Memory B cell (primary cell): ENCODE measurements at regions not wholly inside any gene's neighbourhood (a gene's known extent, or its start where the extent isn't known, plus 50 kb on each side); places are given as distances from the start of the nearest gene placed in this dataset.

Experiments
- ATAC-seq: fragments of 150-1000 bp; cut with Tn5 transposase; 2 replicates; pipeline ENCODE4 v1.10.0; 2021; ENCODE audit warnings: low read depth, mild to moderate bottlenecking, moderate library complexity
- DNase-seq, 2 donors: peaks; one replicate each; pipeline ENCODE4 v3.0.0; 2022; ENCODE audit warnings: low spot score in 2 of 2
- H3K27ac Mint-ChIP-seq: one replicate; pipeline ENCODE4 v1.8.0; 2022; ENCODE audit warnings: mild to moderate bottlenecking, moderate library complexity, mixed read lengths
- H3K27me3 Mint-ChIP-seq: one replicate; pipeline ENCODE4 v1.8.0; 2022; ENCODE audit warnings: mixed read lengths
- H3K36me3 Mint-ChIP-seq: one replicate; pipeline ENCODE4 v1.8.0; 2022; ENCODE audit warnings: mild to moderate bottlenecking, mixed read lengths
- H3K4me1 Mint-ChIP-seq: one replicate; pipeline ENCODE4 v1.8.0; 2022; ENCODE audit warnings: mixed read lengths
- H3K4me3 Mint-ChIP-seq: one replicate; pipeline ENCODE4 v1.8.0; 2022; ENCODE audit warnings: mild to moderate bottlenecking, moderate library complexity, mixed read lengths
- H3K9me3 Mint-ChIP-seq: one replicate; pipeline ENCODE4 v1.8.0; 2022; ENCODE audit warnings: mixed read lengths

DNA sequence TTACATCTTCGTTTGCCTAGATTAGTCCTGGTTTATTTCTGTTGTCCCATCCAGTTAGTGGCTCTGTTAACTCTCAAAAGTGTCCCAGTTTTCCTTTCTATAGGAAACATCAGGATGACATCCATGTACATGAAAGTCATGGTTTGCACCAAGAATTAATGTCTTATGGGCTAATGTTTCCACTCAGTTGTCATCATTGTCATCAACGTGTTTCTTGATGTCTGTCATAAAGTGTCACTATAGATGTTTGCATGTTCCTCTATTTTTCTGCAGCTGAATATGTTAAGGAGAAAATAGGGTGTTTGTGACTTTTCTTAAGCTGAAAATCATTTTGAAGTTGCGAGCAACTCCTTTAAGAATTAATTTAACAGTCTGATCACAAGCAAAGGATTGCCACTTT lies 567.0 kb downstream of the TMEM114 start:
- DNase-seq (no peak), ATAC-seq (no peak)
- H3K27me3 Mint-ChIP-seq = no peaks in the 10 kb centered on the region
- H3K9me3 Mint-ChIP-seq = peaks cover 10% of the 10 kb centered on the region
- no peak overlapping the region for H3K4me3 Mint-ChIP-seq
- H3K36me3 Mint-ChIP-seq = no peaks in the 10 kb centered on the region
- no peak overlapping the region for H3K27ac Mint-ChIP-seq
- H3K4me1 Mint-ChIP-seq = no peaks in the 10 kb centered on the region

- Mint-ChIP-seq H3K27me3 (no peaks in the 10 kb centered on the region), H3K9me3 (peaks cover 10% of the 10 kb centered on the region), H3K4me3 (no peak overlapping the region)
Measured at GRCh38 chr16:8005096-8005860, 585.0 kb downstream of the TMEM114 start.

DNA sequence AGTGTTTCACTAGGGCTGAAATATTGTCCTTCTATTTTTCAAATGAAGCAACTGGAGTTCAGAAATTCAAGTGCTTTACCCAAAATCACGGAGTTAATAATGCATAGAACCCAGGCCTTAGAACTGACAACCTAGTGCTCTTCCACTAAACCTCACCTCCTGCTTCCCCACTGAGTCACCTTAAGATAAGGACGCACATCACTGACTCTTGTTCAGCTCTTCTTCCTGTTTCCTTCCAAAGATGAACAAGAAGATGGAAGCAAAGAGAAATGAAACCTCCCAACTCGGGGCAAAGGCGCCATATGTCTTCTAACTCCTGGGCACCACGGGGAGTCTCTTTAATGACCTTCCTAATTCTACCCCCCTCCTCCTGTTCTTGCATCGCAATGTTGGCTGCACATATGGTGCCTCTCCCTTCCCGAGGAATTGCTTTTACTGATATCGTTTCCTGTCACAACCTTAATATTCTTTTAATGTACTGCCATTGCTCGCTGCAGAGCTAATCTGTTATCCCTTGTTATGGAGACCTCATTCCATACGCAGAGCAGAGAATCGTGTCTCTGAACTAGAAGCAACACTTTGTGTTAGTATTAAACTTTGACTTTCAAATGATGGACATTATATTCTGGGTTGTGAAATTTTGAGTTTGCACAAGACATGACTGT lies 591.4 kb downstream of the TMEM114 start:
- H3K36me3 Mint-ChIP-seq = no peaks in the 10 kb centered on the region
- H3K27me3 Mint-ChIP-seq = no peaks in the 10 kb centered on the region
- no peak overlapping the region for H3K4me3 Mint-ChIP-seq
- H3K4me1 Mint-ChIP-seq = no peaks in the 10 kb centered on the region
- peaks cover 7% of the 10 kb centered on the region for H3K9me3 Mint-ChIP-seq
- H3K27ac Mint-ChIP-seq = no peak overlapping the region
- ATAC-seq (no peak), DNase-seq (no peak)

More at GRCh38 chr16:8005096-8005860, 585.0 kb downstream of the TMEM114 start:
- ATAC-seq (no peak), DNase-seq (no peak)
- no peaks in the 10 kb centered on the region for H3K36me3 Mint-ChIP-seq
- H3K27ac Mint-ChIP-seq = no peak overlapping the region
- H3K4me1 Mint-ChIP-seq = no peaks in the 10 kb centered on the region

DNA sequence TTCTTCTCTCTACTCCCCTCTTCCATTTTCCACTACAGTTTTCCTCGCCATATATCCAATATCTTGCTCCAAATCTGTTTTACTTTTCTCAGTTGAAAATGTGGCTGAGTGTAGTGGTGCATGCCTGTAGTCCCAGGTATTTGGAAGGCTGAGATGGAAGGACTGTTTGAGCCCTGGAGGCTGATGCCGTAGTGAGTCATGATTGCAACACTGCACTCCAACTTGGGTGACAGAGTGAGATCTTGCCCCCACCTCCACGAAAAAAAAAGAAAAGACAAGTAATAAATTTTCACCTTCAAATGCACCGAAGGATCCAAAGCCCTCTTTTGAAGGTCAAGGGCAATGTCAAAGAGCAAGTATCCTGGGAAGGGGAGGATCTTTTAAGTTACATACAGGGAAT lies 592.3 kb downstream of the TMEM114 start:
- Mint-ChIP-seq H3K27ac (no peak overlapping the region), H3K4me3 (no peak overlapping the region), H3K9me3 (peaks cover 8% of the 10 kb centered on the region), H3K27me3 (no peaks in the 10 kb centered on the region), H3K36me3 (no peaks in the 10 kb centered on the region), H3K4me1 (no peaks in the 10 kb centered on the region)
- no peak for ATAC-seq
- no peak for DNase-seq

- Mint-ChIP-seq H3K9me3 (peaks cover 4% of the 10 kb centered on the region), H3K27me3 (peaks cover 1% of the 10 kb centered on the region), H3K4me1 (no peaks in the 10 kb centered on the region), H3K4me3 (no peak overlapping the region), H3K27ac (no peak overlapping the region), H3K36me3 (no peaks in the 10 kb centered on the region)
- no peak for ATAC-seq
- DNase-seq = no peak
Measured at GRCh38 chr16:7992616-7993015, 597.7 kb downstream of the TMEM114 start.

DNA sequence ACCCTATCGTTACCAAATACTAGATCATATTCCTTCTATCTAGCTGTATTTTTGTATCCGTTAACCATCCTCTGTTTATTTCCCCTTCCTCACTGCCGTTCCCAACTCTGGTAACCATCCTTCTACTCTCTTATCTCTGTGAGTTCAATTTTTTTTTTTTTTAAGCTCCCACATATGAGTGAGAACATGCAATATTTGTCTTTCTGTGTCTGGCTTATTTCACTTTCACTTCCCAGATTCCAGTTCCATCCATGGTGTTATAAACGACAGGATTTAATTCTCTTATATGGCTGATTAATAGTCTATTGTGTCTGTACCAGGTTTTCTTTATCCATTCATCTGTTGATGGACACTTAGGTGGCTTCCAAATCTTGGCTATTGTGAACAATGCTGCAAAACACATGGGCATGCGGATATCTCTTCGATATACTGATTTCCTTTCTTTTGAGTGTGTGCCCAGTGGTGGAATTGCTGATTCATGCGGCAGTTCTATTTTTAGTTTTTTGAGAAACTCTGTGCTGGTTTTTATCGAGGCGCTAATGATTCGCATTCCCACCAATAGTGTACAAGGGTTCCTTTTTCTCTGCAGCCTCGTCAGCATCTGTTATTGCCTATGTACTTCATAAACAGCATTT lies 599.6 kb downstream of the TMEM114 start:
- H3K36me3 Mint-ChIP-seq = no peaks in the 10 kb centered on the region
- peaks cover 1% of the 10 kb centered on the region for H3K27me3 Mint-ChIP-seq
- no peak overlapping the region for H3K4me3 Mint-ChIP-seq
- peaks cover 8% of the 10 kb centered on the region for H3K9me3 Mint-ChIP-seq
- no peak for ATAC-seq
- no peak overlapping the region for H3K27ac Mint-ChIP-seq
- DNase-seq = no peak
- H3K4me1 Mint-ChIP-seq = peaks cover 3% of the 10 kb centered on the region

GRCh38 chr16:7983676-7984075 lies 606.6 kb downstream of the TMEM114 start:
- ATAC-seq (no peak), DNase-seq (no peak)
- Mint-ChIP-seq H3K9me3 (peaks cover 6% of the 10 kb centered on the region), H3K27me3 (no peaks in the 10 kb centered on the region), H3K4me1 (peaks cover 3% of the 10 kb centered on the region), H3K27ac (no peak overlapping the region), H3K4me3 (no peak overlapping the region), H3K36me3 (no peaks in the 10 kb centered on the region)

GRCh38 chr16:7980133-7980483 lies 610.2 kb downstream of the TMEM114 start:
- H3K4me1 Mint-ChIP-seq = no peaks in the 10 kb centered on the region
- H3K27me3 Mint-ChIP-seq = no peaks in the 10 kb centered on the region
- H3K27ac Mint-ChIP-seq = no peak overlapping the region
- DNase-seq (no peak), ATAC-seq (no peak)
- H3K36me3 Mint-ChIP-seq = no peaks in the 10 kb centered on the region
- no peak overlapping the region for H3K4me3 Mint-ChIP-seq
- peaks cover 5% of the 10 kb centered on the region for H3K9me3 Mint-ChIP-seq

DNA sequence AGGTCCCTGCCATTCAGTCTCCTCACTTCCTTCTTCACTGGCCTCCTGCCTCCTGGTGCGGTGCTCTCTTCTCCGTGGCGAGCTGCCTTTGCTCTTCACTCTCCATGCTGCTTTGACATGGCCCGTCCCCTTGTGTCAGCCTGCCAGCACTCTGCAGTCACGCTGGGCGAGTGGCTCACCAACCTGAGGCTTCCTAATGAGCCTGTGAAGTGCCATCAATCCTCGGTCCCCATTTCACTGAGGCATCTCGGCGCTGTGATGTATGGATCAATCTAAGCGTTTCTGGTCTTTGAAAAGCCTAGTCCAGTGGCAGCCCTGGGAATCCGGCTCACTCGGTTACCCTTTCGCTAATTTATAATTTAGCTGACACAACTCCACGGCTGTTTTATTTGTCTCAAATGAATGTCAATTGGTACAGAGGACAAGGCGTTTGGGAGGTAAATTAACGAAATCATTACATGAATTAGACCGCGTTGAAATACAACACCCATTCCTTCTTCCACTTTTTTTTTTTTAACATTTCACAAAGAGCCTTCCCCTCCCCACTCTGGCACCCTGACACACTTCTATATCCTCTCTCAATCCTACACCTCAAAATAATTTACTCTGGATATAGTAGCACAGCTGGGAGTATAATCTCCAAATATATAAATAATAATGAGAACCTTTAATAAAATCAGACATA lies 610.7 kb downstream of the TMEM114 start:
- H3K4me1 Mint-ChIP-seq = no peaks in the 10 kb centered on the region

DNA sequence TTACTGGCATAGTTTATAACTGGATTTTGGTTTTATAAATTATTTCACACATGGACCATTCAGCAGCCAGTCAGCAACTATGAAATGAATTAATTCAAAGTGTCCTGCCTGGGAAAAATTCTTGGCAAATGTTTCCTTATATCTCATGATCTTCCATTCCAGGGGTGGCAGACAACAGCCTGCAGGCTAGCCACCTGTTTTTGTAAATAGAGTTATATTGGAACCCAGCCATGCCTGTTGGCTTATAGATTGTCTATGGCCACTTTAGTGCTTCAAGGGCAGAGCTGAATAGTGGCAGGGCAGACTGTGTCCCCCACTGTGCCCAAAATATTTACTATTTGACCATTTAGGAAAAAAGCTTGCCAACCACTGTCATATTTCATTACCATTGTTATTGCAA lies 613.7 kb downstream of the TMEM114 start:
- Mint-ChIP-seq H3K27ac (no peak overlapping the region), H3K9me3 (peaks cover 8% of the 10 kb centered on the region), H3K4me3 (no peak overlapping the region), H3K27me3 (no peaks in the 10 kb centered on the region), H3K4me1 (no peaks in the 10 kb centered on the region), H3K36me3 (no peaks in the 10 kb centered on the region)
- DNase-seq (no peak), ATAC-seq (no peak)

More for the DNA sequence above, 610.7 kb downstream of the TMEM114 start:
- H3K9me3 Mint-ChIP-seq = peaks cover 6% of the 10 kb centered on the region
- no peak for ATAC-seq
- H3K27me3 Mint-ChIP-seq = no peaks in the 10 kb centered on the region
- DNase-seq = no peak
- H3K27ac Mint-ChIP-seq = no peak overlapping the region
- no peak overlapping the region for H3K4me3 Mint-ChIP-seq
- H3K36me3 Mint-ChIP-seq = no peaks in the 10 kb centered on the region

DNA sequence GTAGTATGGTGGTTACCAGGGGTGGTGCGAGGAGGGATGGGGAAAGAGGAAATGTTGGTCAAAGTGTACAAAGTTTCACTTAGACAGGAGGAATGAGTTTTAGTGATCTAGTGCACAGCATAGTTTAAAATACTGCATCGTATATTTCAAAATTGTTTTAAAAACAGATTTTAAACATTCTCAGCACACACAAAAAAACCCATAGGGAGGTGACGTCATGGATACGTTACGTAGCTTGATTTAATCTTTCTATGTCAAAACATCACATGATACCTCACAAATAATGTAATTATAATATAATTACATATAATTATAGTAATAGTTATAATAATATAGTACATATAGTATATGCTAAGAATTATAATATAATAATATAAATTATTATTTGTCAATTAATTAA lies 614.2 kb downstream of the TMEM114 start:
- Mint-ChIP-seq H3K9me3 (peaks cover 8% of the 10 kb centered on the region), H3K4me3 (no peak overlapping the region), H3K36me3 (no peaks in the 10 kb centered on the region), H3K27me3 (no peaks in the 10 kb centered on the region), H3K27ac (no peak overlapping the region), H3K4me1 (no peaks in the 10 kb centered on the region)
- DNase-seq (no peak), ATAC-seq (no peak)

DNA sequence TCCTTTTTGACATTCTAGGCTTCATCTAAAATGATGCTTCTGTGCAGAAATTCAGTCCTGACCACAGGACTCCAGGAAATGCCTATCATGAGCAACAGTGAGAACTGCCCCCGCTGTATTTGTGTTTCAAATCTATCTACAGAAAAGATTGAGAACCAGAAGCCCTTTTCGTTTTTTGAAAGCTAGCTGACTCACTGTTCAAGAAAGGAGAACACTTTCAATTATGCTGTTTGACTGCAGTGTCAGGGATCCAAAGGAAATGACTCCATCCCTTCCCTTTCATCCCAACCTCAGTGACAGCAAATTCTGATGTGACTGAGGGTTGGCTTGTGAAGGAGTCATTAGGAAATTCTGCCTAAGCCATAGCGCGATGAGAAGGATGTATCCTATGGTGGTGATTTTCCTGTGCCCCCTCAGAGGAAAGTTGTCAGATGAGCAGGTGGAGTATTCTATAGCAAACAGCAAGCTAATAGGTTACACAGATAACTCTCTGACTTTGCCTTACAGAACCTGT lies 622.3 kb downstream of the TMEM114 start:
- Mint-ChIP-seq H3K27me3 (no peaks in the 10 kb centered on the region), H3K27ac (no peak overlapping the region), H3K4me3 (no peak overlapping the region), H3K36me3 (no peaks in the 10 kb centered on the region), H3K4me1 (no peaks in the 10 kb centered on the region), H3K9me3 (peaks cover 9% of the 10 kb centered on the region)
- DNase-seq (no peak), ATAC-seq (no peak)

GRCh38 chr16:7964744-7965143 lies 625.6 kb downstream of the TMEM114 start:
- DNase-seq (no peak), ATAC-seq (no peak)
- Mint-ChIP-seq H3K4me1 (no peaks in the 10 kb centered on the region), H3K27ac (no peak overlapping the region), H3K9me3 (peaks cover 6% of the 10 kb centered on the region), H3K27me3 (no peaks in the 10 kb centered on the region), H3K36me3 (no peaks in the 10 kb centered on the region), H3K4me3 (no peak overlapping the region)

DNA sequence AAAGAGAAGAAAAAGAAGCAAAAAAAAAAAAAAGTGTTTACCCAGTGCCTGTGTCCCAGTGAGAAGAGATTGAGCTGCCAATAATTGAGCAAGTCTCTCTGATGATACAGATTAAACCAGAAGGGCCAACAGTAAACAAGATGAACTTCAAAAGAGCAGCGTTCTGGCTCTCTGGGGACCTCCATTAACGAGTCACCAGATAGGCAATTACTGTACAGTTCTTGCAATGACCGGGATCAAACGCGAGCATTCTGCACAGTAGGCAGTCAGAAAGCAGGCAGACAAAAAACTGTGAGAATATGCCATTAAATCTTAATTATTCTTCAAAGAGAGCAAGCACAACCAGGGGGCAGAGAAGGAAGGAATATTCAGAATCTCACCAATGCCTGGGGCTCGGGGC lies 626.1 kb downstream of the TMEM114 start:
- Mint-ChIP-seq H3K27me3 (no peaks in the 10 kb centered on the region), H3K4me3 (no peak overlapping the region), H3K27ac (no peak overlapping the region), H3K9me3 (peaks cover 3% of the 10 kb centered on the region), H3K4me1 (no peaks in the 10 kb centered on the region), H3K36me3 (no peaks in the 10 kb centered on the region)
- DNase-seq = no peak
- ATAC-seq = no peak
